NT2/D1 (cell line): ENCODE measurements at regions not wholly inside any gene's neighbourhood (a gene's known extent, or its start where the extent isn't known, plus 50 kb on each side); places are given as distances from the start of the nearest gene placed in this dataset.

Experiments
- DNase-seq: peaks from one replicate; pipeline ENCODE4 v3.0.0-alpha.2; 2011; ENCODE audit warnings: low read depth, low spot score
- H3K27me3 ChIP-seq: 2 replicates; pipeline ENCODE4 v1.6.0; 2011; ENCODE audit warnings: mild to moderate bottlenecking; ENCODE audit not compliant: insufficient read length, insufficient read depth
- H3K36me3 ChIP-seq: 2 replicates; pipeline ENCODE4 v1.6.1; 2011; ENCODE audit warnings: mild to moderate bottlenecking, low read length, mixed read lengths; ENCODE audit not compliant: insufficient read depth, insufficient read length
- H3K4me1 ChIP-seq: 2 replicates; pipeline ENCODE4 v1.5.1; 2011; ENCODE audit not compliant: insufficient read depth, insufficient read length
- H3K4me3 ChIP-seq: 2 replicates; pipeline ENCODE4 v1.5.1; 2011; ENCODE audit warnings: low read depth; ENCODE audit not compliant: insufficient read length
- H3K9ac ChIP-seq: 2 replicates; pipeline ENCODE4 v1.6.0; 2011; ENCODE audit warnings: low read depth; ENCODE audit not compliant: insufficient read length
- H3K9me3 ChIP-seq: 2 replicates; pipeline ENCODE4 v1.5.1; 2011; ENCODE audit warnings: mild to moderate bottlenecking, low read length; ENCODE audit not compliant: insufficient read depth
- SUZ12 ChIP-seq: IDR thresholded peaks from 2 replicates; pipeline ENCODE4 v1.6.1; 2011; ENCODE audit not compliant: insufficient read length, insufficient read depth; ENCODE audit errors: extremely low read depth
- YY1 ChIP-seq: IDR thresholded peaks from 2 replicates; pipeline ENCODE4 v1.6.1; 2011; ENCODE audit not compliant: insufficient read length, insufficient read depth
- ZNF274 ChIP-seq: IDR thresholded peaks from 2 replicates; pipeline ENCODE4 v1.6.1; 2011; ENCODE audit warnings: mild to moderate bottlenecking, low read depth, low read length

GRCh38 chr18:51510020-51510419, 312.5 kb upstream of the MEX3C start:
- H3K27me3 ChIP-seq: no peaks in the 10 kb centered on the region
- H3K9me3 ChIP-seq: peaks cover 15% of the 10 kb centered on the region; the same call in 1 of the 2 replicates
- TF ChIP-seq SUZ12 (no peak), ZNF274 (no peak), YY1 (no peak)
- no peak for DNase-seq
- H3K4me1 ChIP-seq: no peaks in the 10 kb centered on the region
- H3K36me3 ChIP-seq: no peaks in the 10 kb centered on the region
- no peak overlapping the region for H3K9ac ChIP-seq
- H3K4me3 ChIP-seq: no peak overlapping the region

GRCh38 chr18:51513517-51513916, 316.0 kb upstream of the MEX3C start:
- Histone ChIP-seq H3K4me1 (no peaks in the 10 kb centered on the region), H3K4me3 (no peak overlapping the region), H3K36me3 (no peaks in the 10 kb centered on the region), H3K9ac (no peak overlapping the region), H3K9me3 (0 out of 2 replicates have a peak, but pooled peaks cover under 1% of the 10 kb centered on the region), H3K27me3 (no peaks in the 10 kb centered on the region)
- DNase-seq: no peak
- no peak for TF ChIP-seq YY1
- TF ChIP-seq ZNF274: no peak
- TF ChIP-seq SUZ12: no peak

GRCh38 chr18:51514128-51514527, 316.6 kb upstream of the MEX3C start:
- no peaks in the 10 kb centered on the region for H3K36me3 ChIP-seq
- H3K9ac ChIP-seq: no peak overlapping the region
- H3K27me3 ChIP-seq: no peaks in the 10 kb centered on the region
- H3K9me3 ChIP-seq: no peaks in the 10 kb centered on the region
- DNase-seq: no peak
- H3K4me1 ChIP-seq: no peaks in the 10 kb centered on the region
- TF ChIP-seq ZNF274 (no peak), SUZ12 (no peak), YY1 (no peak)
- H3K4me3 ChIP-seq: no peak overlapping the region

DNA sequence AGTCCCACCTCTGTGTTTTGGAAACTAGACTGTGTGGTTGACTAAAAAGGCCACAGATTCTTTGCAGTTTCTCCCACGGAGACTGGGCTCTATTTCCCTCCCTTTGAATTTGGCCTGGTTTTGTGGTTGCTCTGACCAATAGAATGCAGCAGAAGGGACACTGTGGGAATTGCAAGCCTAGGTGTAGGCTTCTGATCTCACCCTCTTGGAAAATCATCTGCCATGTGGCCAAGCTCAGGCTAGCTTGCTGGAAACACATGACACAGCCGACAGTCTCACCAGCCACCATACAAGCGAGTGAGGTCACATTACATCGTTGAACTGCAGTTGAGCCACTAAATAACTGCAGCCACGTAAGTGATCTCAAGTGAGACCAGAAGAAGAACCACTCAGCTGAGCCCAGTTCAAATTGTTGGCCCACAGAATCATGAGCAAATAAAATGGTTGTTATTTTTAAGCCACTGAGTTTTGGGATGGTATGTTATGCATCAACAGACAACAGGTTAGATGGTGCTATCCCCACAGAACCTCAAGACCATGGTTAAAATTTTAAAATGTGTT, 319.1 kb upstream of the MEX3C start:
- Histone ChIP-seq H3K9ac (no peak overlapping the region), H3K4me3 (no peak overlapping the region), H3K36me3 (no peaks in the 10 kb centered on the region), H3K9me3 (no peaks in the 10 kb centered on the region), H3K27me3 (no peaks in the 10 kb centered on the region), H3K4me1 (no peaks in the 10 kb centered on the region)
- TF ChIP-seq SUZ12 (no peak), ZNF274 (no peak), YY1 (no peak)
- no peak for DNase-seq

- DNase-seq: no peak
- TF ChIP-seq YY1 (no peak), SUZ12 (no peak), ZNF274 (no peak)
These were observed 322.1 kb upstream of the MEX3C start for GRCh38 chr18:51519571-51519970.

GRCh38 chr18:51520676-51521180, 323.2 kb upstream of the MEX3C start:
- H3K36me3 ChIP-seq: no peaks in the 10 kb centered on the region
- H3K27me3 ChIP-seq: no peaks in the 10 kb centered on the region
- no peak overlapping the region for H3K9ac ChIP-seq
- H3K4me1 ChIP-seq: no peaks in the 10 kb centered on the region
- H3K9me3 ChIP-seq: no peaks in the 10 kb centered on the region
- DNase-seq: no peak
- no peak for TF ChIP-seq SUZ12
- no peak for TF ChIP-seq ZNF274
- H3K4me3 ChIP-seq: no peak overlapping the region

More at GRCh38 chr18:51519571-51519970, 322.1 kb upstream of the MEX3C start:
- Histone ChIP-seq H3K4me1 (no peaks in the 10 kb centered on the region), H3K9me3 (no peaks in the 10 kb centered on the region), H3K4me3 (no peak overlapping the region), H3K9ac (no peak overlapping the region), H3K27me3 (no peaks in the 10 kb centered on the region), H3K36me3 (no peaks in the 10 kb centered on the region)

DNA sequence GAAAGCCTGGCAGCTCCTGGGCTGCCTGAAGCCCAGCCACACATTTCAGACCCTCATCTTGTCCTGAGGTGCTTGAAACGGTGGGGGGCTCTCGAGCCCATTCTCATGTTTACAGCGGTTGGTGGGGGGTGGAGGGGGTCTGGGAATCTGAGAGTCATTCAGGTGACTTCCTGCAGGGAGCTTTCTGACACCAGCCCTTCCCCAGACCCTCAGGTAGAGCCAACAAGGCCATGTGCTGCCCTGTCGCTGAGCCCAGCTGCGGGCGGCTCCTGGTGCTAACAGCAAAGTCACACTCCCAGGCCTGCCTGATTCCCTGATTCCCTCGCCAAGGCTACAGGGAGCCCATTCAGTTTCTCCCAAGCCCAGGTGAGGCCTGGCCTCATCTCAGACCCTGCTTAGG, 324.9 kb upstream of the MEX3C start:
- Histone ChIP-seq H3K9ac (no peak overlapping the region), H3K4me3 (no peak overlapping the region)
- TF ChIP-seq SUZ12: no peak
- no peak for TF ChIP-seq YY1
- no peak for TF ChIP-seq ZNF274

More for the DNA sequence above, 324.9 kb upstream of the MEX3C start:
- no peak for DNase-seq
- Histone ChIP-seq H3K9me3 (no peaks in the 10 kb centered on the region; the same call in 1 of the 2 replicates), H3K27me3 (no peaks in the 10 kb centered on the region), H3K4me1 (no peaks in the 10 kb centered on the region), H3K36me3 (no peaks in the 10 kb centered on the region)
